K562 (cell line): ENCODE measurements at regions not wholly inside any gene's neighbourhood (a gene's known extent, or its start where the extent isn't known, plus 50 kb on each side); places are given as distances from the start of the nearest gene placed in this dataset.

Experiments used
- ATAC-seq: fragments of 200-7000 bp; cut with Tn5 transposase; 3 replicates; pipeline ENCODE4 v1.9.1; 2020; ENCODE audit warnings: moderate library complexity
- BruUV-seq: library from RNA; stranded (reverse); fragments of 400-500 nt; replicated peaks from 2 replicates; lab custom pipeline; 2021; lab: Mats Ljungman, UMichigan
- CTCF ChIA-PET: fragments of 300-600 bp; formaldehyde crosslinking; extraction: SDS; loops from one replicate; lab custom pipeline; 2021; ENCODE audit warnings: low intra/inter-chr PET ratio; lab: Yijun Ruan, JAX
- POLR2A ChIA-PET: fragments of 300-600, 350-650 bp; sonication (Branson Sonifier 250); formaldehyde crosslinking; extraction: SDS; loops from one replicate; lab custom pipeline; 2021; ENCODE audit warnings: antibody characterized with exemption, inconsistent platforms; lab: Yijun Ruan, JAX
- DNase-seq, 4 experiments: peaks; one replicate each; pipeline versions ENCODE4 v3.0.0 to v3.0.0-alpha.2; 2011 to 2018; ENCODE audit warnings: low spot score in 3 of 4, mixed read lengths in 3 of 4; ENCODE audit errors: extremely low read depth in 1 of 4
- FAIRE-seq: peaks from 2 replicates; lab custom pipeline; 2011; peaks lifted over from hg19 to GRCh38; lab: Jason Lieb, UNC
- H2AFZ ChIP-seq: 2 replicates; pipeline ENCODE4 v1.6.0; 2011; ENCODE audit warnings: low read depth, low read length, control low read depth, inconsistent platforms
- H3K27ac ChIP-seq: fragments of 200-600 bp; 3 replicates; pipeline ENCODE4 v1.8.0; 2011; ENCODE audit warnings: low read depth, mild to moderate bottlenecking, control low read depth, inconsistent platforms, low read length, moderate library complexity, mixed read lengths; ENCODE audit errors: extremely low read depth
- H3K27me3 ChIP-seq, 2 experiments: fragments of 300-600 bp in 1 of 2; 2 replicates in 1 of 2; 3 replicates in 1 of 2; pipeline versions ENCODE4 v1.6.0 to v1.8.0; 2011; ENCODE audit warnings: inconsistent platforms in 2 of 2, low read length in 2 of 2, mild to moderate bottlenecking in 1 of 2, mixed read lengths in 1 of 2, moderate library complexity in 1 of 2; ENCODE audit not compliant: control insufficient read depth in 2 of 2, insufficient read depth in 2 of 2
- H3K36me3 ChIP-seq: fragments of 300-600 bp; 3 replicates; pipeline ENCODE4 v1.8.0; 2011; ENCODE audit warnings: mild to moderate bottlenecking, low read length, inconsistent platforms; ENCODE audit not compliant: control insufficient read depth, insufficient read depth
- H3K4me1 ChIP-seq, 2 experiments: fragments of 200-600 bp in 1 of 2; replicated peaks in 1 of 2; 2 replicates in 1 of 2; 3 replicates in 1 of 2; pipeline versions ENCODE4 v1.5.1 to v1.8.0; 2011; ENCODE audit warnings: inconsistent platforms in 2 of 2, low read length in 2 of 2, mild to moderate bottlenecking in 1 of 2, mixed read lengths in 1 of 2, moderate library complexity in 1 of 2; ENCODE audit not compliant: control insufficient read depth in 2 of 2, insufficient read depth in 2 of 2
- H3K4me2 ChIP-seq: 2 replicates; pipeline ENCODE4 v1.6.1; 2011; ENCODE audit warnings: low read length, control low read depth, inconsistent platforms, mixed read lengths; ENCODE audit not compliant: insufficient read depth
- H3K4me3 ChIP-seq: fragments of 200-600 bp; sonication (generic), shearing (Covaris generic); 2 replicates; pipeline ENCODE4 v1.5.1; 2016; ENCODE audit warnings: control low read depth, inconsistent platforms
- H3K79me2 ChIP-seq: fragments of 200-600 bp; 3 replicates; pipeline ENCODE4 v1.8.0; 2011; ENCODE audit warnings: low read length, inconsistent platforms; ENCODE audit not compliant: control insufficient read depth, insufficient read depth
- H3K9ac ChIP-seq, 2 experiments: 2 replicates each; pipeline versions ENCODE4 v1.6.0 to v1.6.1; 2011; ENCODE audit warnings: low read depth in 2 of 2, low read length in 2 of 2, control low read depth in 1 of 2, inconsistent platforms in 1 of 2, mild to moderate bottlenecking in 1 of 2, mixed read lengths in 1 of 2; ENCODE audit not compliant: insufficient read depth in 1 of 2
- H3K9me1 ChIP-seq: one replicate; pipeline ENCODE4 v1.6.0; 2011; ENCODE audit warnings: inconsistent platforms, mild to moderate bottlenecking, low read length, moderate library complexity; ENCODE audit not compliant: control insufficient read depth, insufficient read depth
- H3K9me3 ChIP-seq: replicated peaks from 2 replicates; pipeline ENCODE4 v1.5.1; 2011; ENCODE audit warnings: low read depth, low read length, inconsistent platforms; ENCODE audit not compliant: control insufficient read depth, insufficient read depth
- H4K20me1 ChIP-seq: replicated peaks from 2 replicates; pipeline ENCODE4 v1.6.1; 2011; ENCODE audit warnings: low read length, inconsistent platforms, mixed read lengths; ENCODE audit not compliant: control insufficient read depth, insufficient read depth
- KDM4B ChIP-seq, 2 experiments: fragments of 450-650 bp in 1 of 2; sonication (generic) in 1 of 2; IDR thresholded peaks; 2 replicates each; pipeline ENCODE4 v1.6.1; 2016 to 2017; ENCODE audit warnings: borderline replicate concordance in 2 of 2, antibody characterized with exemption in 1 of 2, low read depth in 1 of 2, mild to moderate bottlenecking in 1 of 2
- KLF6 ChIP-seq: fragments of 250-450 bp; sonication (Bioruptor Pico); IDR thresholded peaks from 2 replicates; pipeline ENCODE4 v1.4.0; 2020; ENCODE audit warnings: mild to moderate bottlenecking, moderate library complexity, borderline replicate concordance
- MAZ ChIP-seq, 2 experiments: fragments of 450-650 bp in 1 of 2; sonication (generic) in 1 of 2; formaldehyde crosslinking; IDR thresholded peaks in 1 of 2; conservative IDR thresholded peaks in 1 of 2; 2 replicates each; pipeline versions ENCODE4 v1.4.0 to v1.5.0; 2020; ENCODE audit warnings: mild to moderate bottlenecking in 1 of 2, missing genetic modification reagents in 1 of 2
- NBN ChIP-seq: fragments of 450-650 bp; IDR thresholded peaks from 2 replicates; pipeline ENCODE4 v1.6.1; 2016; ENCODE audit warnings: low read depth, mild to moderate bottlenecking
- NONO ChIP-seq, 2 experiments: fragments of 200-400 bp in 1 of 2; fragments of 450-650 bp in 1 of 2; formaldehyde crosslinking in 1 of 2; IDR thresholded peaks; 2 replicates each; pipeline ENCODE4 v1.6.1; 2017; ENCODE audit warnings: low read depth in 2 of 2, mild to moderate bottlenecking in 2 of 2, moderate library complexity in 2 of 2, low read length in 1 of 2
- NR3C1 ChIP-seq: sonication (generic); formaldehyde crosslinking; IDR thresholded peaks from 2 replicates; pipeline ENCODE4 v1.8.1; 2022; ENCODE audit warnings: missing genetic modification reagents
- NR4A1 ChIP-seq, 2 experiments: fragments of 250-450 bp in 1 of 2; fragments of 450-650 bp in 1 of 2; sonication (Bioruptor Pico) in 1 of 2; IDR thresholded peaks; 2 replicates each; pipeline versions ENCODE4 v1.4.0 to v1.6.1; 2016 to 2020; ENCODE audit warnings: mild to moderate bottlenecking in 2 of 2, missing compliant biosample characterization in 1 of 2, missing genetic modification characterization in 1 of 2, moderate library complexity in 1 of 2
- RAD51 ChIP-seq: fragments of 450-650 bp; IDR thresholded peaks from 2 replicates; pipeline ENCODE4 v1.7.1; 2016; ENCODE audit warnings: low read depth, mild to moderate bottlenecking, borderline replicate concordance
- SRSF1 ChIP-seq: fragments of 200-400 bp; formaldehyde crosslinking; IDR thresholded peaks from 2 replicates; pipeline ENCODE4 v1.6.1; 2017; ENCODE audit warnings: mild to moderate bottlenecking, low read depth, low read length, moderate library complexity
- TCF7 ChIP-seq: sonication (generic); IDR thresholded peaks from 2 replicates; pipeline ENCODE4 v1.6.1; 2016; ENCODE audit warnings: antibody characterized with exemption, borderline replicate concordance
- ZNF184 ChIP-seq: sonication (generic); formaldehyde crosslinking; IDR thresholded peaks from 2 replicates; pipeline ENCODE4 v1.5.0; 2020; ENCODE audit warnings: missing genetic modification reagents
- ZNF780A ChIP-seq: fragments of 250-450 bp; sonication (Bioruptor Pico); IDR thresholded peaks from 2 replicates; pipeline ENCODE4 v1.5.0; 2021; ENCODE audit warnings: mild to moderate bottlenecking
- WGBS: fragments of 100-300 bp; shearing (Covaris generic); methylation state at CpG from one replicate; pipeline ENCODE4 v1.1.6; 2016; ENCODE audit warnings: low coverage, mixed read lengths; ENCODE audit not compliant: insufficient coverage; ENCODE audit errors: missing lambda C conversion rate; 5-methylcytosine and 5-hydroxymethylcytosine counted together
- in situ Hi-C: fragments of 300-500 bp; cut with MboI; formaldehyde crosslinking; loops from 4 replicates; pipeline ENCODE4 v1.15.0; 2018; ENCODE audit warnings: inconsistent platforms, mixed read lengths
- intact Hi-C: fragments of 100-400 bp; cut with micrococcal nuclease; formaldehyde crosslinking; loops from 2 replicates; pipeline ENCODE4 v1.14.2; 2022
- TF ChIP-seq, protein P1 (sequence below): fragments of 250-450 bp; sonication (Bioruptor Pico); IDR thresholded peaks from 2 replicates; pipeline ENCODE4 v1.5.0; 2020; ENCODE audit warnings: mild to moderate bottlenecking, borderline replicate concordance
- TF ChIP-seq, protein P2 (sequence below), 2 experiments: fragments of 450-650 bp; conservative IDR thresholded peaks; 2 replicates each; pipeline ENCODE4 v1.6.1; 2017; ENCODE audit warnings: mild to moderate bottlenecking in 2 of 2, moderate library complexity in 2 of 2
- TF ChIP-seq, protein P3 (sequence below): fragments of 250-450 bp; sonication (Bioruptor Pico); IDR thresholded peaks from 2 replicates; pipeline ENCODE4 v1.8.0; 2022; ENCODE audit warnings: moderate library complexity, mild to moderate bottlenecking, inconsistent platforms
- TF ChIP-seq, protein P4 (sequence below), 3 experiments: fragments of 200-800 bp in 1 of 3; sonication (Bioruptor generic) in 1 of 3; sonication (generic) in 1 of 3; formaldehyde crosslinking in 1 of 3; IDR thresholded peaks; 2 replicates each; pipeline versions ENCODE4 v1.6.1 to v1.8.0; 2016 to 2022; ENCODE audit warnings: mild to moderate bottlenecking in 2 of 3, missing compliant biosample characterization in 2 of 3, missing genetic modification characterization in 2 of 3, missing genetic modification reagents in 1 of 3

DNA sequence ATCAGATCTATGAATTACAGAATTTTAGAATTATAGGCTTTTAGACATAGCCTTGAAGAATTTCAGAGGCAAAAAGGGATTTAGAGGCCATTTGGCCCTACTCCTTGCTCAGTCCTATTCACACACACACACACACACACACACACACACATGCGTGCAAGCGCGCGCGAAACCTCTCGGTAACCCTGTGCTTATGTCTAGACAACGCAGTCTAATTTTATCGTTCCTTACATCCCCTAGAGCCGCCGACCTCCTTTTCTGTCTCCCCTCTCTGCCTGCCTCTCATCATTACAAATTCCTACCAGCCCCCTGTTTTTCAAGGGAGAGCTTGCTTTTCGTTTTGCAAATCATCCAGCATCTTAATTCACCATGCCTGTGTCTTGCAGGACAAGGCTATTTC is 252.1 kb downstream of the FOXD2 start:
- DNase-seq, result no peak
- Histone ChIP-seq H3K9me3 (no peaks in the 10 kb centered on the region), H3K4me3 (no peak overlapping the region), H3K36me3 (no peaks in the 10 kb centered on the region), H3K9me1 (no peaks in the 10 kb centered on the region), H3K79me2 (no peaks in the 10 kb centered on the region), H4K20me1 (peaks cover 5% of the 10 kb centered on the region; the same call in 1 of the 2 replicates), H3K27ac (no peak overlapping the region), H3K27me3 (peaks cover 31 to 55% of the 10 kb centered on the region in 2 experiments), H3K9ac (no peak overlapping the region), H2AFZ (no peak overlapping the region), H3K4me2 (no peak overlapping the region), H3K4me1 (peaks cover 0 to 3% of the 10 kb centered on the region in 2 experiments; a peak in 1 of 5 replicates)
- no TSS peak for BruUV-seq
- 47% methylated on average over 11 of the region's 11 CpGs for WGBS
- ChIA-PET CTCF (no interaction called here), POLR2A (no interaction called here)
- ATAC-seq, result no peak
- intact Hi-C loops (no loop called here), in situ Hi-C loops (no loop called here)
- TF ChIP-seq, protein P1, sequence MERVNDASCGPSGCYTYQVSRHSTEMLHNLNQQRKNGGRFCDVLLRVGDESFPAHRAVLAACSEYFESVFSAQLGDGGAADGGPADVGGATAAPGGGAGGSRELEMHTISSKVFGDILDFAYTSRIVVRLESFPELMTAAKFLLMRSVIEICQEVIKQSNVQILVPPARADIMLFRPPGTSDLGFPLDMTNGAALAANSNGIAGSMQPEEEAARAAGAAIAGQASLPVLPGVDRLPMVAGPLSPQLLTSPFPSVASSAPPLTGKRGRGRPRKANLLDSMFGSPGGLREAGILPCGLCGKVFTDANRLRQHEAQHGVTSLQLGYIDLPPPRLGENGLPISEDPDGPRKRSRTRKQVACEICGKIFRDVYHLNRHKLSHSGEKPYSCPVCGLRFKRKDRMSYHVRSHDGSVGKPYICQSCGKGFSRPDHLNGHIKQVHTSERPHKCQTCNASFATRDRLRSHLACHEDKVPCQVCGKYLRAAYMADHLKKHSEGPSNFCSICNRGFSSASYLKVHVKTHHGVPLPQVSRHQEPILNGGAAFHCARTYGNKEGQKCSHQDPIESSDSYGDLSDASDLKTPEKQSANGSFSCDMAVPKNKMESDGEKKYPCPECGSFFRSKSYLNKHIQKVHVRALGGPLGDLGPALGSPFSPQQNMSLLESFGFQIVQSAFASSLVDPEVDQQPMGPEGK, result no peak
- TF ChIP-seq KDM4B (IDR thresholded peaks at IDR 0.05; ENCODE audit: borderline replicate concordance in 2 of 2, low read depth in 1 of 2), result no peak
- no peak for TF ChIP-seq NBN
- TF ChIP-seq, protein P2, sequence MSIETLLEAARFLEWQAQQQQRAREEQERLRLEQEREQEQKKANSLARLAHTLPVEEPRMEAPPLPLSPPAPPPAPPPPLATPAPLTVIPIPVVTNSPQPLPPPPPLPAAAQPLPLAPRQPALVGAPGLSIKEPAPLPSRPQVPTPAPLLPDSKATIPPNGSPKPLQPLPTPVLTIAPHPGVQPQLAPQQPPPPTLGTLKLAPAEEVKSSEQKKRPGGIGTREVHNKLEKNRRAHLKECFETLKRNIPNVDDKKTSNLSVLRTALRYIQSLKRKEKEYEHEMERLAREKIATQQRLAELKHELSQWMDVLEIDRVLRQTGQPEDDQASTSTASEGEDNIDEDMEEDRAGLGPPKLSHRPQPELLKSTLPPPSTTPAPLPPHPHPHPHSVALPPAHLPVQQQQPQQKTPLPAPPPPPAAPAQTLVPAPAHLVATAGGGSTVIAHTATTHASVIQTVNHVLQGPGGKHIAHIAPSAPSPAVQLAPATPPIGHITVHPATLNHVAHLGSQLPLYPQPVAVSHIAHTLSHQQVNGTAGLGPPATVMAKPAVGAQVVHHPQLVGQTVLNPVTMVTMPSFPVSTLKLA (conservative IDR thresholded peaks at IDR 0.05), result no peak
- no peak for TF ChIP-seq ZNF780A (CRISPR knock-in tag)
- TF ChIP-seq MAZ (CRISPR knock-in tag; conservative IDR thresholded peaks at IDR 0.05 in 1 of 2, IDR thresholded peaks at IDR 0.05 in 1 of 2), result no peak
- no peak for TF ChIP-seq NR4A1 (CRISPR knock-in tag; IDR thresholded peaks at IDR 0.05)
- no peak for TF ChIP-seq NR4A1 (tag; IDR thresholded peaks at IDR 0.05)
- TF ChIP-seq TCF7, result no peak
- TF ChIP-seq RAD51, result no peak
- TF ChIP-seq, protein P3, sequence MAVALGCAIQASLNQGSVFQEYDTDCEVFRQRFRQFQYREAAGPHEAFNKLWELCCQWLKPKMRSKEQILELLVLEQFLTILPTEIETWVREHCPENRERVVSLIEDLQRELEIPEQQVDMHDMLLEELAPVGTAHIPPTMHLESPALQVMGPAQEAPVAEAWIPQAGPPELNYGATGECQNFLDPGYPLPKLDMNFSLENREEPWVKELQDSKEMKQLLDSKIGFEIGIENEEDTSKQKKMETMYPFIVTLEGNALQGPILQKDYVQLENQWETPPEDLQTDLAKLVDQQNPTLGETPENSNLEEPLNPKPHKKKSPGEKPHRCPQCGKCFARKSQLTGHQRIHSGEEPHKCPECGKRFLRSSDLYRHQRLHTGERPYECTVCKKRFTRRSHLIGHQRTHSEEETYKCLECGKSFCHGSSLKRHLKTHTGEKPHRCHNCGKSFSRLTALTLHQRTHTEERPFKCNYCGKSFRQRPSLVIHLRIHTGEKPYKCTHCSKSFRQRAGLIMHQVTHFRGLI (CRISPR knock-in tag), result no peak
- no peak for TF ChIP-seq NR3C1
- no peak for TF ChIP-seq KLF6
- no peak for TF ChIP-seq SRSF1
- TF ChIP-seq, protein P4, sequence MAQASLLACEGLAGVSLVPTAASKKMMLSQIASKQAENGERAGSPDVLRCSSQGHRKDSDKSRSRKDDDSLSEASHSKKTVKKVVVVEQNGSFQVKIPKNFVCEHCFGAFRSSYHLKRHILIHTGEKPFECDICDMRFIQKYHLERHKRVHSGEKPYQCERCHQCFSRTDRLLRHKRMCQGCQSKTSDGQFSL (CRISPR knock-in tag; IDR thresholded peaks at IDR 0.05), result no peak
- TF ChIP-seq, protein P4 (tag; IDR thresholded peaks at IDR 0.05), result no peak
- no peak for TF ChIP-seq NONO (IDR thresholded peaks at IDR 0.05; ENCODE audit: low read depth in 2 of 2, low read length in 1 of 2)
- no peak for TF ChIP-seq ZNF184 (CRISPR knock-in tag)
- FAIRE-seq, result no peak
